ENCODE measurements at regions not wholly inside any gene's neighbourhood (a gene's known extent, or its start where the extent isn't known, plus 50 kb on each side); places are given as distances from the start of the nearest gene placed in this dataset.

- TF ChIP-seq CTCF (IDR thresholded peaks at IDR 0.05; ENCODE audit: insufficient read depth, low read depth, low read length) (no peak), EZH2 (IDR thresholded peaks at IDR 0.05; ENCODE audit: insufficient read depth, low read length) (no peak)
Measured at GRCh38 chrX:63920875-63921274, 135.9 kb upstream of the ARHGEF9 start.
